ENCODE measurements at regions not wholly inside any gene's neighbourhood (a gene's known extent, or its start where the extent isn't known, plus 50 kb on each side); places are given as distances from the start of the nearest gene placed in this dataset.
"Not testable (repeated sequence)": the region's sequence is repeated elsewhere in the genome, so short reads cannot be mapped to it uniquely, and the experiment has no call there.

DNA sequence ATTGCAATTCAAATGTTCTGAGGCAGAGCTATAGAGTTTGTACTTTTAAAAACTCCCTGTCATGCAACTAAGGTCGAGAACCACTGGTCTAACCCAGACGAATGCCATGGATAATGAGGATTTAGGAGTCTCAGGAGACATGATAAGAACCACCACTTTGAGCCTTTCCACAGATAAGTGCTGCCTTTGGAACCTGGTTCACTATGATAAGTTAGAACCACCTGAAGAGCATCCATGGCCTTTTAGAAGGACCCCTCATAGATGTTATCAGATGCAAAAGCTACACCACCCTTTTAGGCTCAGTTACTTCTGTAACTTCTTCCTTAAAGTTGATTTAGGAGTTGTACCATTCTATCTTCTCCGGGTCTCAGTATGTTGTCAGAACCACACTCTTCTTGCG, 350.6 kb upstream of the CCL2 start:
- Mint-ChIP-seq H3K36me3 (no peaks in the 10 kb centered on the region), H3K4me1 (no peaks in the 10 kb centered on the region), H3K27ac (no peak overlapping the region), H3K4me3 (no peak overlapping the region), H3K9me3 (no peaks in the 10 kb centered on the region)
- ATAC-seq (no peak), DNase-seq (ENCODE audit: low spot score in 2 of 2) (no peak)

DNA sequence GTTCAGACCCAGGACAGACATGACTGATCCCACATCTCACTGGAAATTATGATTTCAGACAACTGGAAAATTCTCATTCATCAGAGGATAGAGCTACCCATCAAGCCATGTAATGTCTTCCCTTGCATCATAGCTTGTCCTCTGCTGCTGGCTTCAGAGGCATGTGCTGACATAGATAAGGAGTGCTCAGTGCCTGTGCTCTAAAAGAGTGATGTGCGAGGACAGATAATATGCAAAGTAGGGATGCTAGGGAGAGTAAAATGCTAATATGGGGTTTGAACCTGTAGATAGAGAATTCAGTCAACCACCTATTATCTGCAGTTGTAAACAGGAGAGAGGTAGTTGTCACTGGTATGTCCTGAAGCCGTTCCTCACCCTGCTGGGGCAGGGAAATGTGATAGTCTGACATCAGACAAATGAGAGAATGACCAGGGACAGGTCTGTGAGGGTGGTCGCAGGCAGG, 349.7 kb upstream of the CCL2 start:
- DNase-seq (ENCODE audit: low spot score in 2 of 2): no peak
- Mint-ChIP-seq H3K4me3 (no peak overlapping the region), H3K4me1 (no peaks in the 10 kb centered on the region), H3K9me3 (no peaks in the 10 kb centered on the region), H3K27ac (no peak overlapping the region), H3K36me3 (no peaks in the 10 kb centered on the region)
- no peak for ATAC-seq

DNA sequence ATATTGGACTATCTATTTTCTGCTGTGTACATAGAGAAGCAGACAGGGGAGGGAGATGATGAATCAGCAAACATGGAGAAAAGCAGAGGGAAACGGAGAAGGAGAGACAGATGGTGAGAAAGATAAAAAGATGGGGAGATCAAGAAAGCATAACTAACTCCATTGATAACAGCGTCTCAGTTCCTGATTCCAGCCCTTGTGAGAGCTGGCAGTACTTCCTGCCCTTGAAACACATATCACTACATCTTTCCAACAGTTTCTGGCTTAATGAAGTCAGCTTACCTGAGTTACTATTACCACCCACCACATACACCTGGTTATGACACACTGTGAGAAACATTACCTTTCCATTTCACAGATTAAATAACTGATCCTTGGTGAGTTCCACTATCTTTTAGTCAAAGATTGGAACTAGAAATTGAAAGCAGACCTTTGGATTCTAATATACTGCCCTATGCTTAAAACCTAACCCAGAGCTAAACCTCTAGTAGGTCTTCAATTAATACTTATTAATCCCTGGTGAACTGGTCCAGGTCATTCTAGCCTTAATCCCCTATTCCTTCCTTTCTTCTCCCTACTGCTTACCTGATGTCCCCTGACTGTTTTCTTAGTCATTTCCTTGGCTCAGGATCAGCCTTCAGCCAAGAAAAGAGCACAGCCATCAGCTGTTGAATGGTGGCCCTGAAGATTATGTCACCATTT, 346.6 kb upstream of the CCL2 start:
- no peak for DNase-seq (ENCODE audit: low spot score in 2 of 2)
- Mint-ChIP-seq H3K9me3 (no peaks in the 10 kb centered on the region), H3K36me3 (no peaks in the 10 kb centered on the region), H3K4me1 (no peaks in the 10 kb centered on the region), H3K27ac (no peak overlapping the region), H3K4me3 (no peak overlapping the region)
- ATAC-seq: no peak

DNA sequence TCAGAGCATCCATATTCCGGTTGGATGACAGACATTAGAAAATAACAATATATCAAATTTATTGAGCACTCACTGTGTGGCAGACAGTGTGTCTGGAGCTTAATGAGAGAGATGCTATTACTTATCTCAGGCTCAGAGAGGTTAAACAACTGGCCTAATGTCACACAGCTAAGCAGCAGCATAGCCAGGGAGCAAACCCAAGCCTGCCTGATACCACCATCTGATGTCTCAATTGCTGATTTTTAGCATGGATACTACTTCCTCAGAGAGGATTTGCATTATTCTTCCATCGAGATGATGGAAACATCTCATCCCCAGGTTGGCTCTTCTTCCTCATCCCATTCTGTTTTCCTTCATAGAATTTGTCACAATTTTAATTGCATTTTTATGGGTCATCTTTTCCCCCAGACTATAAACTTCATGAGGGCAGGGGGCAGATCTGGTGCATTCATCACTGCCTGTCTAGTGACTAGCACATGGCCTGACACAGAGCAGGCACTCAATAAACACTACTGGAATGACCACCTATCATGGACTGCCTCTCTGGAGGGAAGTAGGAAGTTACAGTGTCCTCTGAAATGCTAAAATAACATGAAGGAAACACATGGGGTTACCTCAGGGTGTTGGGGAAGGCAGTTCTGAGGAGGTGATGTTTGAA, 344.8 kb upstream of the CCL2 start:
- Mint-ChIP-seq H3K27ac (no peak overlapping the region), H3K4me3 (no peak overlapping the region), H3K36me3 (no peaks in the 10 kb centered on the region), H3K9me3 (no peaks in the 10 kb centered on the region), H3K4me1 (no peaks in the 10 kb centered on the region)
- ATAC-seq: no peak
- DNase-seq (ENCODE audit: low spot score in 2 of 2): no peak

GRCh38 chr17:33914125-33914524, 341.0 kb upstream of the CCL2 start:
- Mint-ChIP-seq H3K4me1 (no peaks in the 10 kb centered on the region), H3K9me3 (no peaks in the 10 kb centered on the region), H3K4me3 (no peak overlapping the region), H3K27ac (no peak overlapping the region), H3K36me3 (no peaks in the 10 kb centered on the region)
- ATAC-seq: no peak
- DNase-seq (ENCODE audit: low spot score in 2 of 2): no peak

DNA sequence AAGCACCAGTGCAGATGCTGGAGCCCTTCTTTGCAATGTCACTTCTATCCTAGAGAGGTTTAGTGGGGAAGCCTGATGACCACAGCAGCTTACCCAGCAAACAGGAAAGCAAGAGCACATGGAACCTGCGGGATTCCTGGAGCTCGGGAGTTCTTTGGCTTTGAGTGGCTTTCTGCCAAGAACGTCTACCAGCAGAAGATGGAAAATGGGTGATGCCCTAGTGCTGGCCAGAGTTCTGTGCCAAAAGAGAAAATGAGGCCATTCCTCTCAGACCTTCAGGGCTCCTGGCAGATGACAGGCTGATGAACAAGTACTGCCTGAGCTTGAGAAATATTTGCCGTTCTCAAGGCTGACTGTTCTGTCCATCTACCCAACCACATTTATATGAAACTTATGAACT, 332.1 kb upstream of the CCL2 start:
- no peak for DNase-seq (ENCODE audit: low spot score in 2 of 2)
- ATAC-seq: no peak
- Mint-ChIP-seq H3K9me3 (no peaks in the 10 kb centered on the region), H3K27ac (no peak overlapping the region), H3K4me3 (no peak overlapping the region), H3K36me3 (no peaks in the 10 kb centered on the region), H3K4me1 (no peaks in the 10 kb centered on the region)

- Mint-ChIP-seq H3K9me3 (no peaks in the 10 kb centered on the region), H3K27ac (no peak overlapping the region), H3K36me3 (no peaks in the 10 kb centered on the region), H3K4me3 (no peak overlapping the region), H3K4me1 (no peaks in the 10 kb centered on the region)
- DNase-seq (ENCODE audit: low spot score in 2 of 2) (no peak), ATAC-seq (no peak)
Measured at GRCh38 chr17:33924104-33924503, 331.0 kb upstream of the CCL2 start.

DNA sequence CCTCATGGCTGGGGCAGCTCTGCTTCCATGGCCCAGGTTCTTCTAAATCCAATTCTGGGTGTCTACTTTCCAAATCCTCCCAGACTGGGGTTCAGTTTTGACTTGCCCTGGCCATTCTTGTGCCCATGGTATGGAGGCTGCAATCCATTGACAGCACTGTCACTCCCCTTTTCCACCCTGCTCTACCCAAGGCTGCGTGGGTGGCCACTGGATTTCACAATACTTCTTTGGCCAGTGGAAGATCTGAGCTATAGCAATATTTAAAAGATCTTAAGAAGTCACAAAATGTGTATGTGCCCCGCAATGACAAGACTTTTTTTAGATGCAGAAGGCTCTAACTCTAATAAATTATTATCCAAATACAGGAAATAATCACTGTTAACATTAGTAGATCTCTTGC, 329.4 kb upstream of the CCL2 start:
- Mint-ChIP-seq H3K27ac (no peak overlapping the region), H3K36me3 (no peaks in the 10 kb centered on the region), H3K9me3 (no peaks in the 10 kb centered on the region), H3K4me3 (no peak overlapping the region), H3K4me1 (no peaks in the 10 kb centered on the region)
- no peak for ATAC-seq
- DNase-seq (ENCODE audit: low spot score in 2 of 2): no peak

DNA sequence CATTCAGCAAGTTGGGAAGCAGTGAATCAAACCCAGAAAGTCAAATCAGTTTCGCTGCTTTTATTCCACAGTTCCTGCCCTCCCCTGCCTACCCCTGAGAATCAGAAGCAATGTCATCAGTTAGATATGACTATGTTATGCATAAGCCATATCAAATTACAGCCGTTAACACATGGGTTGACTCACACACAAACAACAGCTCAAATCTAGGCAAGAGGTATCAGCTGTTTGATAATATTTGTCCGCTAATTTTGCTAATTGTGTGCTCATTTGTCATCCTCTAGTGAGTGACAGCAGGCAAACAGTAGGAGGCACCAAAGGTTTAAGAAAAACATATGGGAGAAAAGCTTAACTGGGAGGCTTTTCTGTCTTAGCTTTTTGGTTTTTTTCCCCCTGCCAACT, 327.4 kb upstream of the CCL2 start:
- no peaks in the 10 kb centered on the region for H3K4me1 Mint-ChIP-seq
- no peak for DNase-seq (ENCODE audit: low spot score in 2 of 2)
- ATAC-seq: no peak
- no peak overlapping the region for H3K4me3 Mint-ChIP-seq
- no peaks in the 10 kb centered on the region for H3K36me3 Mint-ChIP-seq
- no peak overlapping the region for H3K27ac Mint-ChIP-seq
- no peaks in the 10 kb centered on the region for H3K9me3 Mint-ChIP-seq

GRCh38 chr17:33929181-33929724, 325.8 kb upstream of the CCL2 start:
- no peaks in the 10 kb centered on the region for H3K36me3 Mint-ChIP-seq
- no peak for DNase-seq (ENCODE audit: low spot score in 2 of 2)
- no peak for ATAC-seq
- no peak overlapping the region for H3K27ac Mint-ChIP-seq
- H3K4me1 Mint-ChIP-seq: peaks cover 6% of the 10 kb centered on the region
- H3K4me3 Mint-ChIP-seq: no peak overlapping the region
- H3K9me3 Mint-ChIP-seq: no peaks in the 10 kb centered on the region

DNA sequence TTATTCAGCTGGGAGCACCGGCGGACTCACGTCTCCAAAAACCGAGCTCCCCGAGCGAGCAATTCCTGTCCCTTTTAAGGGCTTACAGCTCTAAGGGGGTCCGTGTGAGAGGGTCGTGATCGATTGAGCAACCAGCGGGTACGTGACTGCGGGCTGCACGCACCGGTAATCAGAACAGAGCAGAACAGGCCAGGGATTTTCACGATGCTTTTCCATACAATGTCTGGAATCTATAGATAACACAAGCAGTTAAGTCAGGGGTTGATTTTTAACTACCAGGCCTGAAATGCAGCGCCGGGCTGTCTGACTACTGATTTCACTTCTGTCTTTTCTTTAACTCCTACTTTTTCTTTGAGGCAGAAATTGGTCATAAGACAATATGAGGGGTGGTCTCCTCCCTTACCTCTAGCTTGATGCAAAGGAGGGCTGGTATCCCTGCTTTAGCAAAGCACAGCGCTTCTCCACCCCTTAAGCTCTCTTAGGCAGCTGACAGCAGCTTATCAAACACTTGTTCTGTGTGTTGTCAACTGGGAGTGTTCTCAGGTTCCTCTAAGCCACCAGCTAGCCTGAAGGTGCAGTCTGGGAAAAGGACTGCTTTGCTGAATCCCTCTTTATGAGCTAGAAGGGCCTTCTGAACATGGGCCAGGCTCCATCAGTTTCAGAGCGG, 323.8 kb upstream of the CCL2 start:
- ATAC-seq; H3K9me3 Mint-ChIP-seq; H3K36me3 Mint-ChIP-seq; H3K4me1 Mint-ChIP-seq; H3K27ac Mint-ChIP-seq; DNase-seq (ENCODE audit: low spot score in 2 of 2); H3K4me3 Mint-ChIP-seq: not testable (repeated sequence)

- no peak for ATAC-seq
- peaks cover 6% of the 10 kb centered on the region for H3K4me1 Mint-ChIP-seq
Measured at GRCh38 chr17:33932996-33933395, 322.1 kb upstream of the CCL2 start.

GRCh38 chr17:33933576-33933975, 321.5 kb upstream of the CCL2 start:
- H3K4me3 Mint-ChIP-seq: no peak overlapping the region
- no peaks in the 10 kb centered on the region for H3K9me3 Mint-ChIP-seq
- H3K36me3 Mint-ChIP-seq: no peaks in the 10 kb centered on the region
- DNase-seq (ENCODE audit: low spot score in 2 of 2) (no peak), ATAC-seq (no peak)
- H3K27ac Mint-ChIP-seq: no peak overlapping the region
- H3K4me1 Mint-ChIP-seq: peaks cover 6% of the 10 kb centered on the region

More at GRCh38 chr17:33932996-33933395, 322.1 kb upstream of the CCL2 start:
- no peak for DNase-seq (ENCODE audit: low spot score in 2 of 2)
- Mint-ChIP-seq H3K36me3 (no peaks in the 10 kb centered on the region), H3K9me3 (no peaks in the 10 kb centered on the region), H3K4me3 (no peak overlapping the region), H3K27ac (no peak overlapping the region)

DNA sequence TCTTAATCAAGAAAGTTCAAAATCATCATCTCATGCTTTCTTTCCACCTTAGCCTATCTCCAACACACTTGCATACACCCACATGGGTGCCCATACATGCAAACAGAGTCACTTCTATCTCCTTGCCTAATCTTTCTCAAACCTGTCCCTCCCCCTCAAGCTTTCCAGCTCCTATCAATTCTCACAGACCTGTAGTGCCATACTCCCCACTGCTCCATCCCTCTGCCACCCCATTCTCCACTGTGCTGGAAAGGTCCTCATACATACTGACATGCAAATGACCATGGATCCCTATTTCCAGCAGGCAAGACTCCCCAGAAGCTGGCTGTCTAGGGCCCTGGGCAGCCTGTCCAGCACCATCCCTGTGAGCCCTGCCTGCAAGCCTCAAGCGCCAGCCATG, 320.4 kb upstream of the CCL2 start:
- DNase-seq (ENCODE audit: low spot score in 2 of 2) (no peak), ATAC-seq (peak; percentile 16)
- H3K36me3 Mint-ChIP-seq: no peaks in the 10 kb centered on the region
- H3K4me1 Mint-ChIP-seq: peaks cover 6% of the 10 kb centered on the region
- H3K4me3 Mint-ChIP-seq: no peak overlapping the region
- no peak overlapping the region for H3K27ac Mint-ChIP-seq
- no peaks in the 10 kb centered on the region for H3K9me3 Mint-ChIP-seq

- Mint-ChIP-seq H3K4me3 (no peak overlapping the region), H3K27ac (no peak overlapping the region), H3K4me1 (peaks cover 6% of the 10 kb centered on the region), H3K9me3 (no peaks in the 10 kb centered on the region), H3K36me3 (no peaks in the 10 kb centered on the region)
- ATAC-seq (no peak), DNase-seq (ENCODE audit: low spot score in 2 of 2) (no peak)
Measured at GRCh38 chr17:33935822-33936221, 319.3 kb upstream of the CCL2 start.

- no peaks in the 10 kb centered on the region for H3K36me3 Mint-ChIP-seq
- ATAC-seq: no peak
- H3K4me1 Mint-ChIP-seq: peaks cover 6% of the 10 kb centered on the region
- H3K4me3 Mint-ChIP-seq: no peak overlapping the region
- DNase-seq (ENCODE audit: low spot score in 2 of 2): no peak
- H3K27ac Mint-ChIP-seq: no peak overlapping the region
- no peaks in the 10 kb centered on the region for H3K9me3 Mint-ChIP-seq
Measured at GRCh38 chr17:33936764-33937163, 318.3 kb upstream of the CCL2 start.
